C4-2B (cell line): ENCODE measurements at regions not wholly inside any gene's neighbourhood (a gene's known extent, or its start where the extent isn't known, plus 50 kb on each side); places are given as distances from the start of the nearest gene placed in this dataset.
"Not testable (repeated sequence)": the region's sequence is repeated elsewhere in the genome, so short reads cannot be mapped to it uniquely, and the experiment has no call there.

Experiments
- H3K27ac ChIP-seq: fragments of 450-650 bp; 2 replicates; pipeline ENCODE4 v1.5.1; 2017
- ZFX ChIP-seq: fragments of 450-650 bp; IDR thresholded peaks from 2 replicates; pipeline ENCODE4 v1.6.1; 2017
- TF ChIP-seq, protein P1 (sequence below): fragments of 450-650 bp; conservative IDR thresholded peaks from 2 replicates; pipeline ENCODE4 v1.5.1; 2017; ENCODE audit warnings: mild to moderate bottlenecking

- H3K27ac ChIP-seq: no peak overlapping the region
- TF ChIP-seq, protein P1, sequence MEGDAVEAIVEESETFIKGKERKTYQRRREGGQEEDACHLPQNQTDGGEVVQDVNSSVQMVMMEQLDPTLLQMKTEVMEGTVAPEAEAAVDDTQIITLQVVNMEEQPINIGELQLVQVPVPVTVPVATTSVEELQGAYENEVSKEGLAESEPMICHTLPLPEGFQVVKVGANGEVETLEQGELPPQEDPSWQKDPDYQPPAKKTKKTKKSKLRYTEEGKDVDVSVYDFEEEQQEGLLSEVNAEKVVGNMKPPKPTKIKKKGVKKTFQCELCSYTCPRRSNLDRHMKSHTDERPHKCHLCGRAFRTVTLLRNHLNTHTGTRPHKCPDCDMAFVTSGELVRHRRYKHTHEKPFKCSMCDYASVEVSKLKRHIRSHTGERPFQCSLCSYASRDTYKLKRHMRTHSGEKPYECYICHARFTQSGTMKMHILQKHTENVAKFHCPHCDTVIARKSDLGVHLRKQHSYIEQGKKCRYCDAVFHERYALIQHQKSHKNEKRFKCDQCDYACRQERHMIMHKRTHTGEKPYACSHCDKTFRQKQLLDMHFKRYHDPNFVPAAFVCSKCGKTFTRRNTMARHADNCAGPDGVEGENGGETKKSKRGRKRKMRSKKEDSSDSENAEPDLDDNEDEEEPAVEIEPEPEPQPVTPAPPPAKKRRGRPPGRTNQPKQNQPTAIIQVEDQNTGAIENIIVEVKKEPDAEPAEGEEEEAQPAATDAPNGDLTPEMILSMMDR: no peak
- no peak for TF ChIP-seq ZFX
These were observed 708.5 kb upstream of the RAG2 start for GRCh38 chr11:37306563-37306962.

DNA sequence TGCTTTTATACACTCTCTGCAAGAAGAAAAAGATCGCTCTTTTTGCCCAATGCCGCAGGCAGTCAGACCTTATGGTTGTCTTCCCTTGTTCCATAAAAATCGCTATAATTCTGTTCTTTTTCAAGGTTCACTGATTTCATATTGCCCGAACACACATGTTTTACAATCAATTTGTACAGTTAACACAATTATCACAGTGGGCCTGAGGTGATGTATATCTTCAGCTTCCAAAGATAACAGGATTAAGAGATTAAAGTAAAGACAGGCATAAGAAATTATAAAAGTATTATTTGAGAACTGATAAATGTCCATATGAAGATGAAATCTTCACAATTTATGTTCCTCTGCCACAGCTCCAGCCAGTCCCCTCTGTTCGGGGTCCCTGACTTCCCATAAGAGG, 703.4 kb upstream of the RAG2 start:
- not testable (repeated sequence) for H3K27ac ChIP-seq

- TF ChIP-seq, protein P1: no peak
- no peak for TF ChIP-seq ZFX
- no peak overlapping the region for H3K27ac ChIP-seq
These were observed 700.1 kb upstream of the RAG2 start for GRCh38 chr11:37298173-37298572.

GRCh38 chr11:37286890-37287289, 688.9 kb upstream of the RAG2 start:
- H3K27ac ChIP-seq: no peak overlapping the region

GRCh38 chr11:37282367-37282766, 684.3 kb upstream of the RAG2 start:
- TF ChIP-seq, protein P1: no peak
- TF ChIP-seq ZFX: no peak
- H3K27ac ChIP-seq: no peak overlapping the region

More at GRCh38 chr11:37286890-37287289, 688.9 kb upstream of the RAG2 start:
- TF ChIP-seq, protein P1: no peak
- no peak for TF ChIP-seq ZFX

DNA sequence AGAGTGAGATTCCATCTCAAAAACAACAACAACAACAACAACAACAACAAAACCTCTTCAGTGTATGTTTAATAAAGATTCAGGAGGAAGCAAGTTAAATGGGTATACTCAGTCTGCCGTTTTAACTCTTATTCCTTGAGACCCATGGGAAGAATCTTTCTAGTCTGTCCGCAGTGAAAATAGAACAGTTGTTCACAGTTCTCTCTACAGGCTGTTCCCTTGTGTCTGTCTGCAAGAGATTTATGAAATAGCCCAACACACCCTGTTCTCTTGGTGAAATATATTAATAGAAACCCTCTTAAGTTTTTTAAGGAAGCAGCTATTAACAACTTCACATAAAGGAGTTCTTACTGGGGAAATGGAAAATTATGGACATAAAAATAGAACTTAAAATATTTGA, 682.2 kb upstream of the RAG2 start:
- TF ChIP-seq, protein P1: no peak
- TF ChIP-seq ZFX: no peak
- no peak overlapping the region for H3K27ac ChIP-seq

DNA sequence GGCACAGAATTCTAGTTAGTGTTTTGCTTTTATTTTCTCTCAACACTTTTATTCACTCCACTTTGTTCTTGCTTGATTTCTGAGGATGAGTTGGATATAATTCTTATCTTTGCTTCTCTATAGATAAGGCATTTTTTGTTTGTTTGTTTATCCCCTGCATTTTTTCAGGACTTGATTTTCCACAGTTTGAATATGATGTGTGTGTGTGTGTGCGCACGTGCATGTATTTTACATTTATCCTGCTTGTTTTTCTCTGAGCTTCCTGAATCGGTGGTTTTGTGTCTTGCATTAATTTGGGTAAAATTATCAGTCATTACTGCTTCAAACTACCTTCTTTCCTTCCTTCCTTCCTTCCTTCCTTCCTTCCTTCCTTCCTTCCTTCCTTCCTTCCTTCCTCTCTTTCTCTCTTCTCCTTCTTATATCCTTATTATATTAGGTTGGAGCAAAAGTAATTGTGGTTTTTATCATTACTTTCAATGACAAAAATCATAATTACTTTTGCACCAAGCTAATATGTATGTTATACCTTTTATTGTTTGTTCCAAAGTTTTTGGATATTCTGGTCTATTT, 679.9 kb upstream of the RAG2 start:
- no peak for TF ChIP-seq ZFX
- TF ChIP-seq, protein P1: no peak
- no peak overlapping the region for H3K27ac ChIP-seq

GRCh38 chr11:37264783-37265182, 666.7 kb upstream of the RAG2 start:
- TF ChIP-seq, protein P1: no peak
- TF ChIP-seq ZFX: no peak
- H3K27ac ChIP-seq: no peak overlapping the region
